ENCODE measurements at regions not wholly inside any gene's neighbourhood (a gene's known extent, or its start where the extent isn't known, plus 50 kb on each side); places are given as distances from the start of the nearest gene placed in this dataset.

GRCh38 chr6:168948990-168949531 lies 304.6 kb downstream of the THBS2 start:
- POLR2A ChIA-PET (ENCODE audit: unreplicated experiment): no interaction called here
- Histone ChIP-seq H3K18ac (ENCODE audit: low read depth, low read length) (no peak overlapping the region), H2AK9ac (replicated peaks; ENCODE audit: low read depth, low read length, poor library complexity) (no peak overlapping the region), H4K5ac (ENCODE audit: low read depth, low read length) (no peak overlapping the region), H2BK15ac (ENCODE audit: low read depth, low read length) (no peak overlapping the region), H2AFZ (replicated peaks; ENCODE audit: low read length, poor library complexity) (no peak overlapping the region), H2AK5ac (ENCODE audit: low read depth, low read length) (no peak overlapping the region), H3K36me3 (ENCODE audit: control insufficient read depth, insufficient read depth, low read length) (no peaks in the 10 kb centered on the region), H3K9me3 (ENCODE audit: control insufficient read depth, insufficient read depth, low read length) (no peaks in the 10 kb centered on the region), H3K4me1 (ENCODE audit: control insufficient read depth, insufficient read depth, low read length) (peaks cover 1% of the 10 kb centered on the region; the same call in 1 of the 2 replicates), H3K27me3 (ENCODE audit: control insufficient read depth, insufficient read depth, low read length) (peaks cover 8% of the 10 kb centered on the region), H4K20me1 (ENCODE audit: insufficient read depth, low read length) (no peaks in the 10 kb centered on the region), H4K91ac (ENCODE audit: insufficient read depth, low read depth, low read length) (no peak overlapping the region), H4K8ac (ENCODE audit: low read depth in 2 of 2, low read length in 2 of 2) (no peak overlapping the region), H3K79me1 (ENCODE audit: low read depth in 1 of 2, low read length in 2 of 2) (no peaks in the 10 kb centered on the region), H3K27ac (ENCODE audit: insufficient read depth, low read length) (no peak overlapping the region), H3K4me2 (ENCODE audit: low read depth, low read length) (no peak overlapping the region), H2BK5ac (ENCODE audit: low read depth, low read length, poor library complexity, severe bottlenecking) (no peak overlapping the region), H3K9ac (ENCODE audit: low read depth, low read length) (no peak overlapping the region), H3K56ac (ENCODE audit: extremely low read depth, insufficient read depth, low read length) (no peak overlapping the region), H3K14ac (replicated peaks; ENCODE audit: low read depth, low read length) (no peak overlapping the region), H3K4me3 (ENCODE audit: insufficient read depth, low read depth, low read length) (no peak overlapping the region), H3K4ac (ENCODE audit: low read depth, low read length) (no peak overlapping the region), H3K23ac (ENCODE audit: low read depth, low read length) (no peak overlapping the region), H2BK120ac (ENCODE audit: low read depth, low read length) (no peak overlapping the region), H3K9me1 (ENCODE audit: insufficient read depth, low read length) (no peaks in the 10 kb centered on the region), H2BK20ac (ENCODE audit: low read depth, low read length) (no peak overlapping the region)
- DNase-seq (no peak), ATAC-seq (ENCODE audit: low read depth) (no peak)
- intact Hi-C loops (cut with micrococcal nuclease) (no loop called here), in situ Hi-C loops (cut with MboI; ENCODE audit: low sequenced_read_pairs) (no loop called here), dilution Hi-C loops (cut with HindIII; ENCODE audit: low sequenced_read_pairs, unreplicated experiment) (no loop called here)
- CTCF ChIA-PET: no interaction called here
- BruUV-seq (replicated peaks): no TSS peak
- no CpG with 5 or more reads among the region's 4 CpGs for WGBS, 2 experiments (ENCODE audit: extremely low coverage in 2 of 2, insufficient read length in 1 of 2)
- no peak for TF ChIP-seq FOS (IDR thresholded peaks at IDR 0.05; ENCODE audit: low read depth, low read length)
- no peak for TF ChIP-seq USF2 (IDR thresholded peaks at IDR 0.05; ENCODE audit: low read depth, low read length)
- no peak for TF ChIP-seq ELK1 (IDR thresholded peaks at IDR 0.05; ENCODE audit: borderline replicate concordance, low read depth, low read length)
- TF ChIP-seq RAD21 (IDR thresholded peaks at IDR 0.05; ENCODE audit: low read length): no peak
- TF ChIP-seq CEBPB (IDR thresholded peaks at IDR 0.05; ENCODE audit: low read depth, low read length): no peak
- TF ChIP-seq MAFK (IDR thresholded peaks at IDR 0.05; ENCODE audit: low read depth, low read length): no peak
- no peak for TF ChIP-seq RCOR1 (IDR thresholded peaks at IDR 0.05; ENCODE audit: insufficient replicate concordance, low read length)
- TF ChIP-seq MAZ (IDR thresholded peaks at IDR 0.05; ENCODE audit: borderline replicate concordance, low read depth, low read length): no peak
- no peak for TF ChIP-seq CHD1 (IDR thresholded peaks at IDR 0.05; ENCODE audit: low read depth, low read length)
- TF ChIP-seq SMC3 (IDR thresholded peaks at IDR 0.05; ENCODE audit: low read depth, low read length): no peak
- TF ChIP-seq BHLHE40 (IDR thresholded peaks at IDR 0.05; ENCODE audit: low read depth, low read length): no peak
- TF ChIP-seq CTCF (conservative IDR thresholded peaks at IDR 0.05; ENCODE audit: low read depth, low read length): no peak
- no peak for TF ChIP-seq MXI1 (IDR thresholded peaks at IDR 0.05; ENCODE audit: borderline replicate concordance, low read depth, low read length)
- no peak for TF ChIP-seq RFX5 (IDR thresholded peaks at IDR 0.05; ENCODE audit: low read depth, low read length)
